ENCODE measurements at regions not wholly inside any gene's neighbourhood (a gene's known extent, or its start where the extent isn't known, plus 50 kb on each side); places are given as distances from the start of the nearest gene placed in this dataset.
"Not testable (repeated sequence)": the region's sequence is repeated elsewhere in the genome, so short reads cannot be mapped to it uniquely, and the experiment has no call there.

DNA sequence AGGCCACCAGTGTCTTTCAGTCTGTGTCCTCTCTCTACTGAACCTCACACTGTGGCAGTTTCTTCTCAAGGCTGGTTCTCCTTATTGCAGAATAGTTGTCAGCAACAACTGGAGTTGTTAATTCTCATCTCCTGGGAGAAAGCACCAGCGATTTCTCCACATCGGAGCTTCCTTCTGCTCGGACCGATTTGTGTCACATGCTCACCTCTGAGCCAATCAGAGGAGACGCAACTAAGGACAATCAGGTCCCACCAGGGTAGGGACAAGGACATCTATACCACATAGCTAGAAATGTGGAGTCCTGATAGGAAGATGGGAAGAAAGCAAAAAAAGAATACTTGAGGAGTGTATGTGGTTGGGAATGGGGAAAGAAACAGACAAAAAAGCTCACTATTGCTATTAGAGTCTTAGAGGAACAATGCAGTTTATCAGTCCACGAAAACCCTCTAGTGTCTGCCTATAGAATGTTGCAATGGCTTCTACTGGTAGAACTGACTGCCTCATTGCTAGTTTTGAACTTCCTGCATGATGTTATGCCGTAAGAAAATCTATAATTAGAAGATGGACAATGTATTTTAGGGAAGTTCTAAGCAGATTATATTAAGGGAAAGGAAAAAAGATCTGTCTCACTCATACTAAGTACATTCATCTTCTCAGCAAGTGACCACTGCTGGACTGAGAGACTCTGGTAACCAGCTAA is 169.7 kb downstream of the CDCA7 start:
- Mint-ChIP-seq H3K4me3 (no peak overlapping the region), H3K36me3 (no peaks in the 10 kb centered on the region), H3K27ac (no peak overlapping the region), H3K27me3 (ENCODE audit: low read depth) (no peaks in the 10 kb centered on the region), H3K4me1 (no peaks in the 10 kb centered on the region), H3K9me3 (peaks cover 9% of the 10 kb centered on the region; the same call in 1 of the 2 replicates)
- no peak for ATAC-seq
- ChIA-PET CTCF (interaction anchor here (0.8 kb wide), 1 partner anchor 75 kb away, joined by 3 read pairs; no protein-coding TSS in a partner anchor), POLR2A (no interaction called here)
- no peak for TF ChIP-seq ZNF671 (CRISPR knock-in tag; IDR thresholded peaks at IDR 0.05)
- TF ChIP-seq, protein P1, sequence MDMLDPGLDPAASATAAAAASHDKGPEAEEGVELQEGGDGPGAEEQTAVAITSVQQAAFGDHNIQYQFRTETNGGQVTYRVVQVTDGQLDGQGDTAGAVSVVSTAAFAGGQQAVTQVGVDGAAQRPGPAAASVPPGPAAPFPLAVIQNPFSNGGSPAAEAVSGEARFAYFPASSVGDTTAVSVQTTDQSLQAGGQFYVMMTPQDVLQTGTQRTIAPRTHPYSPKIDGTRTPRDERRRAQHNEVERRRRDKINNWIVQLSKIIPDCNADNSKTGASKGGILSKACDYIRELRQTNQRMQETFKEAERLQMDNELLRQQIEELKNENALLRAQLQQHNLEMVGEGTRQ (CRISPR knock-in tag; IDR thresholded peaks at IDR 0.05), result peak; percentile 32; the same call in 1 of the 2 replicates
- no peak for DNase-seq (ENCODE audit: low spot score)

DNA sequence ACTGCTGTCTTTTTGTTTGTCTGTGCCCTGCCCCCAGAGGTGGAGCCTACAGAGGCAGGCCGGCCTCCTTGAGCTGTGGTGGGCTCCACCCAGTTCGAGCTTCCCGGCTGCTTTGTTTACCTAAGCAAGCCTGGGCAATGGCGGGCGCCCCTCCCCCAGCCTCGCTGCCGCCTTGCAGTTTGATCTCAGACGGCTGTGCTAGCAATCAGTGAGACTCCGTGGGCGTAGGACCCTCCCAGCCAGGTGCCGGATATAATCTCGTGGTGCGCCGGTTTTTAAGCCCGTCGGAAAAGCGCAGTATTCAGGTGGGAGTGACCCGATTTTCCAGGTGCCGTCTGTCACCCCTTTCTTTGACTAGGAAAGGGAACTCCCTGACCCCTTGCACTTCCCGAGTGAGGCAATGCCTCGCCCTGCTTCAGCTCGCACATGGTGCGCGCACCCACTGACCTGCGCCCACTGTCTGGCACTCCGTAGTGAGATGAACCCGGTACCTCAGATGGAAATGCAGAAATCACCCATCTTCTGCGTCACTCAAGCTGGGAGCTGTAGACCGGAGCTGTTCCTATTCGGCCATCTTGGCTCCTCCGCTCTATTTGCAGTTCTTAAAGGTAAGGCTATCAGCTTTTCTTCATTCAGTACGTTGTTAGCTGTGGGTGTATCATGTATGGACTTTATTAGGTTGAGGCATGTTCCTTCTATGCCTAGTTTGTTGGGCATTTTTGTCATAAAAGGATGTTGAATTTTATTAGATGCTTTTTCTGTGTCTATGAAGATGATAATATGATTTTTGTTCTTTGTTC is 178.3 kb downstream of the CDCA7 start:
- CTCF ChIA-PET; H3K27me3 Mint-ChIP-seq (ENCODE audit: low read depth); ATAC-seq; POLR2A ChIA-PET: not testable (repeated sequence)
- H3K4me1 Mint-ChIP-seq, result peaks cover 17% of the 10 kb centered on the region
- H3K27ac Mint-ChIP-seq, result peak overlapping the region; percentile 87
- peaks cover 34% of the 10 kb centered on the region for H3K9me3 Mint-ChIP-seq
- TF ChIP-seq, protein P2, sequence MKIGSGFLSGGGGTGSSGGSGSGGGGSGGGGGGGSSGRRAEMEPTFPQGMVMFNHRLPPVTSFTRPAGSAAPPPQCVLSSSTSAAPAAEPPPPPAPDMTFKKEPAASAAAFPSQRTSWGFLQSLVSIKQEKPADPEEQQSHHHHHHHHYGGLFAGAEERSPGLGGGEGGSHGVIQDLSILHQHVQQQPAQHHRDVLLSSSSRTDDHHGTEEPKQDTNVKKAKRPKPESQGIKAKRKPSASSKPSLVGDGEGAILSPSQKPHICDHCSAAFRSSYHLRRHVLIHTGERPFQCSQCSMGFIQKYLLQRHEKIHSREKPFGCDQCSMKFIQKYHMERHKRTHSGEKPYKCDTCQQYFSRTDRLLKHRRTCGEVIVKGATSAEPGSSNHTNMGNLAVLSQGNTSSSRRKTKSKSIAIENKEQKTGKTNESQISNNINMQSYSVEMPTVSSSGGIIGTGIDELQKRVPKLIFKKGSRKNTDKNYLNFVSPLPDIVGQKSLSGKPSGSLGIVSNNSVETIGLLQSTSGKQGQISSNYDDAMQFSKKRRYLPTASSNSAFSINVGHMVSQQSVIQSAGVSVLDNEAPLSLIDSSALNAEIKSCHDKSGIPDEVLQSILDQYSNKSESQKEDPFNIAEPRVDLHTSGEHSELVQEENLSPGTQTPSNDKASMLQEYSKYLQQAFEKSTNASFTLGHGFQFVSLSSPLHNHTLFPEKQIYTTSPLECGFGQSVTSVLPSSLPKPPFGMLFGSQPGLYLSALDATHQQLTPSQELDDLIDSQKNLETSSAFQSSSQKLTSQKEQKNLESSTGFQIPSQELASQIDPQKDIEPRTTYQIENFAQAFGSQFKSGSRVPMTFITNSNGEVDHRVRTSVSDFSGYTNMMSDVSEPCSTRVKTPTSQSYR (CRISPR knock-in tag; IDR thresholded peaks at IDR 0.05), result 0 out of 2 replicates have a peak, but pooled peaks have one; percentile 42
- TF ChIP-seq, protein P3, sequence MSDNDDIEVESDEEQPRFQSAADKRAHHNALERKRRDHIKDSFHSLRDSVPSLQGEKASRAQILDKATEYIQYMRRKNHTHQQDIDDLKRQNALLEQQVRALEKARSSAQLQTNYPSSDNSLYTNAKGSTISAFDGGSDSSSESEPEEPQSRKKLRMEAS (CRISPR knock-in tag; IDR thresholded peaks at IDR 0.05), result peak; percentile 40; the same call in 1 of the 2 replicates
- peak; percentile 14 for DNase-seq (ENCODE audit: low spot score)
- peaks cover 31% of the 10 kb centered on the region for H3K36me3 Mint-ChIP-seq
- peak overlapping the region; percentile 66 for H3K4me3 Mint-ChIP-seq

DNA sequence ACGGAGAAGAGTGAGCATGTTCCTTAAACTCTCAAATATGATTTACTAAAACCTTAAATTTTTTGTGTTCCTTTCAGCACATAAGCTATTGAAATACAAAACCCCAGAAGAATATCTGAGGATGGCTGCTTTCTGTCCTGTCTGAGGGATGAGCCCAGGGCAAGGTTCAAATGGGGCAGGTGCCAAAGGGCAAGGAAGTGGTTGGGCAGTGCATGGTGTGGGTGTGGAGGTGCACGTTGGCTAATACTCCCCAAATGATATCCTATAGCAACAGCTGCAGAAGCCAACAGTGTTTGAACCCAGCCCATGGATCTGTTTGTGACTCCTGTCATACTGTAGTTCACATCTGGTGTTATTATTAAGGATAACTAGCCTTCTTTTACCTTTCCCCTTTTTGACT is 183.0 kb downstream of the CDCA7 start:
- TF ChIP-seq, protein P4, sequence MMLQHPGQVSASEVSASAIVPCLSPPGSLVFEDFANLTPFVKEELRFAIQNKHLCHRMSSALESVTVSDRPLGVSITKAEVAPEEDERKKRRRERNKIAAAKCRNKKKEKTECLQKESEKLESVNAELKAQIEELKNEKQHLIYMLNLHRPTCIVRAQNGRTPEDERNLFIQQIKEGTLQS (CRISPR knock-in tag; conservative IDR thresholded peaks at IDR 0.05), result no peak
- Mint-ChIP-seq H3K36me3 (peaks cover 25% of the 10 kb centered on the region), H3K9me3 (peaks cover 29% of the 10 kb centered on the region), H3K4me3 (no peak overlapping the region), H3K27me3 (ENCODE audit: low read depth) (peaks cover 3% of the 10 kb centered on the region; the same call in 1 of the 2 replicates), H3K4me1 (peaks cover 29% of the 10 kb centered on the region), H3K27ac (no peak overlapping the region)
- ChIA-PET POLR2A (no interaction called here), CTCF (no interaction called here)
- DNase-seq (ENCODE audit: low spot score) (no peak), ATAC-seq (no peak)

DNA sequence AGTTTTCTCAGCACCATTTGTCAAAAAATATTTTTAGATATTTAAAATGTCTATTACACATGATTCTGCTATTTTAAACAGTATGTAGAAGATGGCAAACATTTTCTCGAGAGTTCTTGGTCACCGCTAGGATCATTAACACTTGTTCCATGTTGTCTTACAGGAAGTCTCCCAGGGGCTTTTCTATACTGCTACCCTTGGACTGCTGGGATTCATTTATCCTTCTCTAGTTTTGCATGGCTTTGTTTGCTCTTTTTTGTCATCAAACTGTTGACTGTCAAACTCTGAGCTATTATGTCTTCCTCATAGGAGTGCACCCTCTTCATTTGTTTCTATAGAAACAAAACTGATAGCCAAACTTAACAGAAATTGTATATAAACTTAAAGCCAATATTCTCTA is 184.9 kb downstream of the CDCA7 start:
- no peak for DNase-seq (ENCODE audit: low spot score)
- POLR2A ChIA-PET, result no interaction called here
- peaks cover 3% of the 10 kb centered on the region; the same call in 1 of the 2 replicates for H3K27me3 Mint-ChIP-seq (ENCODE audit: low read depth)
- CTCF ChIA-PET, result no interaction called here
- peaks cover 10% of the 10 kb centered on the region for H3K36me3 Mint-ChIP-seq
- H3K4me1 Mint-ChIP-seq, result peaks cover 15% of the 10 kb centered on the region
- H3K9me3 Mint-ChIP-seq, result peaks cover 14% of the 10 kb centered on the region
- H3K27ac Mint-ChIP-seq, result no peak overlapping the region
- H3K4me3 Mint-ChIP-seq, result no peak overlapping the region
- ATAC-seq, result no peak
- TF ChIP-seq, protein P5, sequence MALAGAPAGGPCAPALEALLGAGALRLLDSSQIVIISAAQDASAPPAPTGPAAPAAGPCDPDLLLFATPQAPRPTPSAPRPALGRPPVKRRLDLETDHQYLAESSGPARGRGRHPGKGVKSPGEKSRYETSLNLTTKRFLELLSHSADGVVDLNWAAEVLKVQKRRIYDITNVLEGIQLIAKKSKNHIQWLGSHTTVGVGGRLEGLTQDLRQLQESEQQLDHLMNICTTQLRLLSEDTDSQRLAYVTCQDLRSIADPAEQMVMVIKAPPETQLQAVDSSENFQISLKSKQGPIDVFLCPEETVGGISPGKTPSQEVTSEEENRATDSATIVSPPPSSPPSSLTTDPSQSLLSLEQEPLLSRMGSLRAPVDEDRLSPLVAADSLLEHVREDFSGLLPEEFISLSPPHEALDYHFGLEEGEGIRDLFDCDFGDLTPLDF (CRISPR knock-in tag; IDR thresholded peaks at IDR 0.05), result no peak
- no peak for TF ChIP-seq FOXK1 (CRISPR knock-in tag; IDR thresholded peaks at IDR 0.05)
- TF ChIP-seq RELA (CRISPR knock-in tag; IDR thresholded peaks at IDR 0.05; ENCODE audit: borderline replicate concordance), result no peak
- TF ChIP-seq IRF2 (CRISPR knock-in tag; IDR thresholded peaks at IDR 0.05; ENCODE audit: borderline replicate concordance, low read depth), result no peak
- TF ChIP-seq, protein P6, sequence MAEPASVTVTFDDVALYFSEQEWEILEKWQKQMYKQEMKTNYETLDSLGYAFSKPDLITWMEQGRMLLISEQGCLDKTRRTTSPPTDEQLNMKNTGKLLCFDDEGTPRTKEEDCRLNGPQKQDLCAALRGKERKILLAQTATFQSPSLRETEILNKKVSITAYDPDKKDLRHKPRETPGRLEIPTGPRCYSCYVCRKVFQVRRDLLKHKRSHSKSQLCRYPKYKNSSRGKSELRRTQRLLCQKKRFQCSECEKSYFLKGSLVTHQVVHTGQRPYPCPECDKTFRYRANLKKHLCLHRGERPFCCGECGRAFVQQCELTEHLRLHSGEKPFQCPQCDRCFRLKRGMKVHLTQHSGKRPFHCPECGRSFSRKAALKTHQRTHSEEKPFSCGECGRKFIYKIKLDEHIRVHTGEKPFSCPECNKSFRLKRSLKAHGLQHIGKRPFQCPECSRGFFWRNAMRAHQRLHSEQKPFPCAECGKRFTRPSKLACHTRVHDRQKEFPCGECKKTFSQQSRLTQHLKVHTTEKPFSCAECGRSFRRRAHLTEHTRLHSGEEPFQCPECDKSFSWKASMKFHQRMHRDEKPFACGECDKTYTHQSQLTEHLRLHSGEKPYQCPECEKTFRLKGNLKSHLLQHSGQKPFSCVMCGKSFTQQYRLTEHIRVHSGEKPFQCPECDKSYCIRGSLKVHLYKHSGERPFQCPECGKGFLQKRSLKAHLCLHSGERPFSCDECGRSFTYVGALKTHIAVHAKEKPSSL (CRISPR knock-in tag; conservative IDR thresholded peaks at IDR 0.05), result no peak
- TF ChIP-seq RORB (CRISPR knock-in tag; IDR thresholded peaks at IDR 0.05), result no peak
- no peak for TF ChIP-seq SMAD3 (CRISPR knock-in tag; IDR thresholded peaks at IDR 0.05; ENCODE audit: borderline replicate concordance)

Measured in WTC11 (cell line).